Lower lobe of right lung (tissue), 2 donors: ENCODE measurements at regions not wholly inside any gene's neighbourhood (a gene's known extent, or its start where the extent isn't known, plus 50 kb on each side); places are given as distances from the start of the nearest gene placed in this dataset.
A peak's percentile ranks its signal among the peaks of the same experiment; 100 is the strongest.

Experiments used
- ATAC-seq, 2 donors: fragments of 200-7000 bp; cut with Tn5 transposase; one replicate each; pipeline ENCODE4 v1.9.1; 2020 to 2022; ENCODE audit warnings: mild to moderate bottlenecking in 2 of 2, moderate library complexity in 2 of 2
- DNase-seq: peaks from one replicate; pipeline ENCODE4 v3.0.0-alpha.2; 2020
- H3K27ac ChIP-seq: fragments of 200-600 bp; one replicate; pipeline ENCODE4 v1.8.0; 2022
- H3K27me3 ChIP-seq: fragments of 200-600 bp; one replicate; pipeline ENCODE4 v1.8.0; 2022; ENCODE audit warnings: low read depth
- H3K36me3 ChIP-seq: fragments of 200-600 bp; one replicate; pipeline ENCODE4 v1.8.0; 2022; ENCODE audit warnings: mild to moderate bottlenecking
- H3K4me1 ChIP-seq: fragments of 200-600 bp; one replicate; pipeline ENCODE4 v1.8.0; 2022
- H3K4me3 ChIP-seq: fragments of 200-600 bp; one replicate; pipeline ENCODE4 v1.8.0; 2022; ENCODE audit warnings: mild to moderate bottlenecking
- H3K9me3 ChIP-seq: fragments of 200-600 bp; one replicate; pipeline ENCODE4 v1.8.0; 2022
- intact Hi-C: fragments of 100-400 bp; cut with DNase I; formaldehyde crosslinking; loops from one replicate; pipeline ENCODE4 v1.11.0; 2022
- TF ChIP-seq, protein P1 (sequence below): fragments of 200-600 bp; IDR thresholded peaks from one replicate; pipeline ENCODE4 v1.8.0; 2022; ENCODE audit warnings: antibody characterized with exemption, mild to moderate bottlenecking
- donor health status: DM: no; HTN: yes; CAD: no; lungs with severe emphysema.

DNA sequence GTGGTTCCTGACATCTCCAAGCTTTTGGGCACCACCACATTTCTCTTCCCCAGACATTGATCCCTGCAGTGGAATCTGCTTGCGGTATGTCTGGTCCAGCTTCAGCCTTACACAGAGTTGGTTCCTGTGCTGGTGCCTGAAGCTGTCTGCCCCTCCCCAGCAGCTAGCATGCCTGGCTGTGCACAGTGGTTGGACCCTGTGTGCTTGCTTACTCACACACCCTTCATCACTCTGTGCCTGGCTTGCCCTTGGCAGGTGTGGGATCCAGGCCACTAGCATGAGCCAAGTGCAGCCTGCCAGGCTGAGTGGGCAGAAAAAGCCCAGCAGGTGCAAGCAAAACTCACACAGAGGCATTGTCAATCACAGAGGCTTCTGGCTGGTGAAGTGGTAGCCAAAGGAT lies 473.8 kb downstream of the ACTRT1 start:
- H3K27ac ChIP-seq = no peak overlapping the region
- no peak overlapping the region for H3K4me3 ChIP-seq
- H3K4me1 ChIP-seq = no peaks in the 10 kb centered on the region
- DNase-seq = no peak
- no peak for ATAC-seq
- TF ChIP-seq, protein P1, sequence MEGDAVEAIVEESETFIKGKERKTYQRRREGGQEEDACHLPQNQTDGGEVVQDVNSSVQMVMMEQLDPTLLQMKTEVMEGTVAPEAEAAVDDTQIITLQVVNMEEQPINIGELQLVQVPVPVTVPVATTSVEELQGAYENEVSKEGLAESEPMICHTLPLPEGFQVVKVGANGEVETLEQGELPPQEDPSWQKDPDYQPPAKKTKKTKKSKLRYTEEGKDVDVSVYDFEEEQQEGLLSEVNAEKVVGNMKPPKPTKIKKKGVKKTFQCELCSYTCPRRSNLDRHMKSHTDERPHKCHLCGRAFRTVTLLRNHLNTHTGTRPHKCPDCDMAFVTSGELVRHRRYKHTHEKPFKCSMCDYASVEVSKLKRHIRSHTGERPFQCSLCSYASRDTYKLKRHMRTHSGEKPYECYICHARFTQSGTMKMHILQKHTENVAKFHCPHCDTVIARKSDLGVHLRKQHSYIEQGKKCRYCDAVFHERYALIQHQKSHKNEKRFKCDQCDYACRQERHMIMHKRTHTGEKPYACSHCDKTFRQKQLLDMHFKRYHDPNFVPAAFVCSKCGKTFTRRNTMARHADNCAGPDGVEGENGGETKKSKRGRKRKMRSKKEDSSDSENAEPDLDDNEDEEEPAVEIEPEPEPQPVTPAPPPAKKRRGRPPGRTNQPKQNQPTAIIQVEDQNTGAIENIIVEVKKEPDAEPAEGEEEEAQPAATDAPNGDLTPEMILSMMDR = no peak
- no peaks in the 10 kb centered on the region for H3K27me3 ChIP-seq
- intact Hi-C loops = no loop called here
- no peaks in the 10 kb centered on the region for H3K36me3 ChIP-seq
- no peaks in the 10 kb centered on the region for H3K9me3 ChIP-seq

DNA sequence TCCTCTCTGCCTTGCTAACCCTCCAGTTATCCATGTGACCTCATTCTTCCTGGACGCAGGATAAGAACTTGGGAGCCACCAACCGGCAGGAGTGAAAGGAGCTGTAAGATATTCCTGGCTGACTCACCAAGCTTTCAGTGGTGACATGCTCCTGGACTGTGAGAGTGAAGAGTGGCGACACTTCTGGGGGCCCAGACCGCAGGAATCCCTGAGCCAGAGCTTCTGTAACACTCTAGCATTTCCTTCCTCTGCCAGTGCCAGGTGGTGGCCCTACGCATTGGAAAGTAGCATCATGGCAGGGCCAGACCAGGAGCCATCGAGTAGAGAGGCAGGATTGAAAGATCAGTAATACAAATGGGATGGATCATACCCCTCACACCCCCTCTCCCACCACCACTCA lies 474.3 kb downstream of the ACTRT1 start:
- no peaks in the 10 kb centered on the region for H3K4me1 ChIP-seq
- no peak overlapping the region for H3K4me3 ChIP-seq
- H3K36me3 ChIP-seq = no peaks in the 10 kb centered on the region
- TF ChIP-seq, protein P1 = no peak
- H3K27me3 ChIP-seq = no peaks in the 10 kb centered on the region
- no peaks in the 10 kb centered on the region for H3K9me3 ChIP-seq
- no peak for ATAC-seq
- intact Hi-C loops = no loop called here
- DNase-seq = no peak
- H3K27ac ChIP-seq = no peak overlapping the region

DNA sequence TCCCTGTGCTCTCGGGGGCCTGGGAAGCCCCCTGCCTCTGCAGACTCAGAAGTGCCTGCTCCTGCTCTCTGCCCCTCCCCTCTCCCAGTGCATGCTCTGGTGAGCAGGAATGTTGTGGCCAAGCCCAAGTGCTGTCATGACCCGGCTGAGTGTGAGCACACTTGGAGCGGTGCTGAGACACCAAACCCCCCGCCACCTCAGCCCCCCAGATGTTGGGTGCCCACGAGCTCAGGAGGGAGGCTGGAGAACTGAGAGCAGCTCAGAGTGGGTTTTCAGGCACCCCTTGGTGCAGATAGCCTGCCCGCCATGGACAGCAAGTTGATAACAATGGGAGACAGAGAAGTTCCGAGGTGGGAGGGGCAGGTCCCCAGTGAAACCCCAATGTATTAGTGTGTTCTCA lies 477.4 kb downstream of the ACTRT1 start:
- ATAC-seq (no peak), DNase-seq (peak; percentile 13)
- no peaks in the 10 kb centered on the region for H3K27me3 ChIP-seq
- TF ChIP-seq, protein P1 = no peak
- H3K4me3 ChIP-seq = no peak overlapping the region
- intact Hi-C loops = no loop called here
- no peaks in the 10 kb centered on the region for H3K4me1 ChIP-seq
- H3K36me3 ChIP-seq = no peaks in the 10 kb centered on the region
- no peak overlapping the region for H3K27ac ChIP-seq
- H3K9me3 ChIP-seq = no peaks in the 10 kb centered on the region

DNA sequence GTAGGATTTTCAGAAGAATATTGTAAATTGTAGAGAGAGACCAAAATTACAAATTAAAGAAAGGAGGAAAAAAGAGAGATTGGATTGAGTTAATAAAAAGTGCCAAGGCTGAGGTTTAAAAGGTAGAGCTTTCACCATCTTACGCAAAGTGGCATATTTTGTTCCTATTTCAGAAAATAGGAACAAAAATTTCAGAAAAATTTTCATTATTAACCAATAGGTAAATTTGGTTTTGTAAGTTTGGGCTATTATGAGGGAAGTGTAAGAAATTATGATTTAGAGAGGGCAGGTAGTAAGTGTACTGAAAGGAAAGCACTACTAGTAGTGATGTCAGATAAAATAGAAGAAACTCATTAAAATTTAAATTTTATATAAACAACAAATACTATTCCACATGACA lies 479.7 kb downstream of the ACTRT1 start:
- no peak overlapping the region for H3K4me3 ChIP-seq
- TF ChIP-seq, protein P1 = no peak
- intact Hi-C loops = no loop called here
- H3K27me3 ChIP-seq = no peaks in the 10 kb centered on the region
- H3K4me1 ChIP-seq = no peaks in the 10 kb centered on the region
- no peak for ATAC-seq
- no peaks in the 10 kb centered on the region for H3K9me3 ChIP-seq
- H3K27ac ChIP-seq = no peak overlapping the region
- no peaks in the 10 kb centered on the region for H3K36me3 ChIP-seq
- DNase-seq = no peak

DNA sequence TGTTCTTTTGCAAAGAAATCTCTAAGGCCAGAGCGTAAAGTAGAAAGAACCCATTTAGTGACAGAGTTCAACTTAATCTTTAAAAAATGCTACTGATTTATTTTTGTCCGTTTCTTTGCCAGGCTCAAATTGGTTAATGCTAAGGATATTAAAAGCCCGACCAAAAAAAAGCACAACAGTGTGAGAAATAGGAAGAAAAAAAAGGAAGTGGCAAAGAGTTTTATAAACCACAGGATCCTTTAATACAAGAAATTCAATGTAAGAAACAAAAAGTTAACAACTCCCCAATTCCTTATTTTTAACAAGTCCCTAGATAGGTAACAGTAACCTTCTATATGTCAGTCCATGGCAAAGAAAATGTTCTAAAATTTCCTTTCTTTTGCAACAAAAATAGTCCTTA lies 480.4 kb downstream of the ACTRT1 start:
- H3K27me3 ChIP-seq = no peaks in the 10 kb centered on the region
- ATAC-seq (no peak), DNase-seq (no peak)
- H3K36me3 ChIP-seq = no peaks in the 10 kb centered on the region
- H3K27ac ChIP-seq = no peak overlapping the region
- intact Hi-C loops = no loop called here
- no peaks in the 10 kb centered on the region for H3K4me1 ChIP-seq
- no peaks in the 10 kb centered on the region for H3K9me3 ChIP-seq
- TF ChIP-seq, protein P1 = no peak
- no peak overlapping the region for H3K4me3 ChIP-seq

DNA sequence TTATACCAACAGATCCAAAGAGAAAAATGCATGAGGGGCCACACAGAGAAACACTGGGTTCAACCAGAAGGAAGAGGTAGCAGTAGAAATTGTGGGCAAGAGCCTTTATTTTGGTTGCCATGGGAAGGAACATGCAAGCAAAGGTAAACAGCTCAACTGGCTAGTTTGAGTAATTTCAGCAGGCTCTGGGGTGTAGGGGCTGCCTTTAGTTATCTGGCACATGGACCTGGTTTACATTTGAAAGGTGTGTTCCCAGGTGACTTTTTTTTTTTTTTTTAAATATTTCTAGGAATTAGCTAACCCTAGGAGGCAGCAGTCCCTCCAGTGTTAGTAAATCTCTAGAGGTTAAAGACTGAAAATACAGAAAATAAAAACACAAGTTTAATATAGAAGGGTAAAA lies 481.9 kb downstream of the ACTRT1 start:
- Histone ChIP-seq H3K27ac (no peak overlapping the region), H3K4me1 (no peaks in the 10 kb centered on the region), H3K4me3 (no peak overlapping the region), H3K27me3 (no peaks in the 10 kb centered on the region), H3K36me3 (no peaks in the 10 kb centered on the region), H3K9me3 (no peaks in the 10 kb centered on the region)
- DNase-seq = no peak
- ATAC-seq = no peak
- intact Hi-C loops = no loop called here
- TF ChIP-seq, protein P1 = no peak
